ENCODE measurements at regions not wholly inside any gene's neighbourhood (a gene's known extent, or its start where the extent isn't known, plus 50 kb on each side); places are given as distances from the start of the nearest gene placed in this dataset.
"Not testable (repeated sequence)": the region's sequence is repeated elsewhere in the genome, so short reads cannot be mapped to it uniquely, and the experiment has no call there.

- DNase-seq: no peak
Observed at GRCh38 chr20:53681352-53682212, 87.9 kb upstream of the ZNF217 start.

DNA sequence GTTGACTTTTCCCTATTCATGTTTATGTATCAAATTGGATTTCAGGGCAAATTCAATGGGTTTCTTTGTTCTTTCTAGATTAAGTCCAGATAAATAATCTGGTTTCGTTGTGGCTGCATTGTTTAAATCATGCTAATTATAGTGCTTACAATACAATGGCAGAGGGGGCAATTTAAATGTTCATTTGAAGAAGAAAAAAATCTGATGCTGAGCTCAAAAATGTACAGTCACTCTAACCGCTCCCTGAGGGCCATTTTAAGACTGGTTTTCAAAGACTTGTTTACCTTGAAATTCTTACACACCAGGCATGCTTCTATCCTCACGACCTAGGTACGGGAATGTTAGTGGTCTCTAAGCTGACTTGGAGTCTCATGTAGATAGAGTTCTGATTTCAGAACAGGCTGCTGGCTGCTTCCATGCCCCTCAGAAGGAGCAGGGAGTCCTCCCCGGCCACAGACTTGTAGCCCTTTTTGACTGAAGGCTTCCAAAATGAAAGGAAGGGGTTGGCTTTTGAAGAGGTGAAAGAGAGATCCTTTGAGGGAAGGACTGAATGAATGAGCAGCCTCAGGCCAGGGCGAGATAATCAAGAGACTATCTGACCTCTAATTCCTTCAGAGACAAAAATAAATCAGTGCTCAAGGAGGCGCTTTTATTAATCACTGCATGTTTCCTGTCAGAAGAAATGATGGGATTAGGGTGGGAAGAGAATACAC, 86.1 kb upstream of the ZNF217 start:
- DNase-seq: no peak

DNA sequence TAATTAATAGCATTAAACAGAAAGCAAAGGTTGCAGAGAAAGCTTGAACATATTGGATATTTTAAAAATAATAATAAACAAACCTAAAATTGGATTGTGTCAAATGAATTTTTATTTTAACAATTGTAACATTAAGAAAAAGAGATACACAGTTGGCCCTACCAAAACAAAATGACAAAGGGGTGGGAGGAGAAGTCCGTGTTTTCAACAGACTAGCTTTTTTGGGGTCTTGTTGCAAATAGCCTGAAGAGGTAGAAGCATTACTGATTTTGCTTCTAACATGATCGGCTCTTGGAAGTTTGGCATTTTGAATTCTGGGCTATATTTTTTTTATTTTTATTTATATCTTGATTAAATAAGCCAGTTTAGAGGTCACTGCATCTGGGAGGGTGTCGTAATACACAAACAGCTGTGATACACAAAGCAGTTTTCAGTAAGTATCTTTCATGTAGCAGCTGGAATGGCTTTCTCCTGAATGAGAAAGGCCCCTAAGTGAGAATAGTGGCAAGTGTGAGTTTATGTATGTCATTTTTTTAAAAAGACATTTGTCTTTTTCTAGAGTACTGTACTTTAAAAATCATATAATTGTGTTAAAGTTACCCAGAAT, 85.5 kb upstream of the ZNF217 start:
- DNase-seq: no peak

- DNase-seq: no peak
Observed at GRCh38 chr20:53678315-53678989, 84.8 kb upstream of the ZNF217 start.

DNA sequence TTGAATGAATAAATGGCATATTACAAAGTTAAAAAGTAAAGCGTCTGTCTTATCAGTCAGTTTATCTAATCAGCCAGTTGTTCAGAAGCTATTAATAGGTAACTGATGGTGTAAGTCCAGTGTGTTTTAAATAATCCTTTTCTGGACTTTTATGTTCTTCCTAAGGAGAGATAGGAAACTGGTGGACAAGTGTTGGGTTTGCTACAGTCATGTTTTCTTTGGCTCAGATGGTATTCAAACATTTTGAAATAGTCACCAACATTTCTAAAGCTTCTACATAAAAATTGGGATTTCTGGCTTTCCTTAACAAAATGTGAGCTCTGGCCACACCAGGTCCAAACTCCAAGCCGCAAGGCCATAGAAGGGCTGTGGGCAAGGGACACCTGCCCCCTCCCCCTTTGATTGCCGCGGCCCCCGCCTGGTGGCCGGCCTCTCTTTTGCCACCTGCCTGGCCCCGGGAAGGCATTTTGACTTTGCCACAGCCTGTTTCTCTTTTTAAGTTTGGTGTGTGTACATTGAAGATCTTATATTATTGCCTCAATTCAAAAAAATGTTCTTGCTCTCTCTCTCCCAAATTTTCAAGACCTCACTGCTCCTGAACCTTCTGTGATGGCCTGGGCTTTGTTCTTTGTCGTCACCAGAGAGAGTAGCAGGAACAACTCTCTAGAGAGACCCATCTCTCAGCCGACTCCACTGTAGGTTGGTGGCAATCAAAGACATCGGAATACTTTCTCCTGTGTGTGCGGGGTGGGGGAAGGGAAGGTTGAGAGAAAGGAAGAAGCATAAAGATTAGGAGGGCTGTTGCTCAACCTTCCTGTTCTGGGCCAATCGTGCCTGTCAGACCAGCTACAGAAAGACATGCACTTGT, 84.0 kb upstream of the ZNF217 start:
- DNase-seq: no peak

DNA sequence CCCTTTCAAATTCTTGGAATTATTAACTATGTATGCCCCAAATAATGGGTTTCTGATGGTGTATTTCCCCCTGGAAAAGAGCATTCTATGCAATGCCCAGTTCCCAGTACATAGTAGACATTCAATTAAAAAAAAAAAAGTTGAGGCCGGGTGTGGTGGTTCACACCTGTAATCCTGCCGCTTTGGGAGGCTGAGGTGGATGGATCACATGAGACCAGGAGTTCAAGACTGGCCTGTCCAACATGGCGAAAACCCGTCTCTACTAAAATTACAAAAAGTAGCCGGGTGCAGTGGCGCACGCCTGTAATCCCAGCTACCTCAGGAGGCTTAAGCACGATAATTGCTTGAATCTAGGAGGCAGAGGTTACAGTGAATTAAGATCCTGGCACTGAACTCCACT, 83.3 kb upstream of the ZNF217 start:
- no peak for DNase-seq

DNA sequence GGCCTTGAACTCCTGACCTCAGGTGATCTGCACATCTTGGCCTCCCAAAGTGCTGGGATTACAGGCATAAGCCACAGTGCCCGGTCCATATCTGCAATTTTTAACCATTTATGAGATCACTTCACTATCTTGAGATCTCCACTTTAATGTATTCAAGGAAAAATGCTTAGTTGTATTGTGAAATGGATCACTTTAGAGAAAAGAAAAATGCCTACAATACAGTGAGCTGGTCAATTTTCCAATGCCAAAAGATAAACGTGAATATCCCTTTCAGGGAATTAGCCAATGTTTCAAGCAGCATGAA, 82.8 kb upstream of the ZNF217 start:
- no peak for DNase-seq

- no peak for DNase-seq
Observed at GRCh38 chr20:53672484-53673129, 79.0 kb upstream of the ZNF217 start.

DNA sequence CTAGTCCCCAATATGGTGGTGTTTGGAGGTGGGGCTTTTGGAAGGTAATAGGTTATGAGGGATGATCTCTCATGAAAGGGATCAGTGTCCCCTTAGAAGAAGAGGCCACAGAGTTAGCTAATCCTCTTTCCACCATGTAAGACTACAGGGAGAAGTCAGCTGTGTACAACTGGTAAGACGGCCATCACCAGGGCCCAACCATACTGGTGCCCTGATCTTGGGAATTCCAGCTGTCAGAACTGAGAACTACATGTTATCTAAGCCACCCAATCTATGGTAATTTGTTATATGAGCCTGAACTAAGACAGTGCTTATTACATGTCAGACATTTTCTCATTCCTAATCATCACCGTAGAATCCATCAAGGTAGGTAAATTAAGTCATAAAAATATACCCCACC, 77.7 kb upstream of the ZNF217 start:
- DNase-seq: no peak

DNA sequence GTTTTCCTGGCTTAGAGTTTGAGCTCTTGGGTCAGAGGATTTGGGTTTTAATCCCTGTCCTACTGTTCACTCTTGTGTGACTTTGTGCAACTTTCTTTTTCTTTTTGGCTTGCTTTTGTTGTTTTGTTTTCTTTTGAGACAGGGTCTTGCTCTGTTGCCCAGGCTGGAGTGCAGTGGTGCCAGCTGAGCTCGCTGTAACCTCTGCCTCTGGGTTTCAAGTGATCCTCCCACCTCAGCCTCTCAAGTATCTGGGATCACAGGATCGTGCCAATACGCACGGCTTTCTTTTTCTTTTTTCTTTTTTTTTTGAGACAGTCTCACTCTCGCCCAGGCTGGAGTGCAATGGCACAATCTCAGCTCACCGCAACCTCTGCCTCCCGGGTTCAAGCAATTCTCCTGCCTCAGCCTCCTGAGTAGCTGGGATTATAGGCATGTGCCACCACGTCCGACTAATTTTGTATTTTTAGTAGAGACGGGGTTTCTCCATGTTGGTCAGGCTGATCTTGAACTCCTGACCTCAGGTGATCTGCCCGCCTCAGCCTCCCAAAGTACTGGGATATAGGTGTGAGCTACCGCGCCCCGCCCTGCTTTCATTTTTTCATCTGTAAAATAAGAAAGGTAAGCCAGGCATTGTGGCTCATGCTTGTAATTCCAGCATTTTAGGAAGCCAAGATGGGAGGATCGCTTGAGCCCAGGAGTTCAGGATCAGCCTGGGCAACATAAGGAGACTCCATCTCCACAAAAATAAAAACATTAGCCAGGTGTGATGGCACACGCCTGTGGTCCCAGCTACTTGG, 76.1 kb upstream of the ZNF217 start:
- DNase-seq: not testable (repeated sequence)

DNA sequence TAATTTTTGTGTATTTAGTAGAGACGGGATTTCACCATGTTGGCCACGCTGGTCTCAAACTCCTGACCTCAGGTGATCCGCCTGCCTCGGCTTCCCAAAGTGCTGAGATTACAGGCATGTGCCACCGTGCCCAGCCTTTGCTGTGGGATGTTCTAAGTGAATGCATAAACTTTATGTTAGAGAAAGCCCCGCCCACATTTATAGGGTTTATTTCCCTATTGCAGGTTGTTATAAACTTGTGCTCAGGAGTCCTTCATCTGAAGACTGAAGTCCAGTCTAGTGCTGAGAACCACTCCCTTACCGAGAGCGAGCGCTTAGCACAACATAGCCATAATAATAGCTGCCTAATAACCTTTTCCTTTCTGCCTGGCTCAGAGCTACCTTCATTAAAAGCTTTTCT, 75.4 kb upstream of the ZNF217 start:
- no peak for DNase-seq

DNA sequence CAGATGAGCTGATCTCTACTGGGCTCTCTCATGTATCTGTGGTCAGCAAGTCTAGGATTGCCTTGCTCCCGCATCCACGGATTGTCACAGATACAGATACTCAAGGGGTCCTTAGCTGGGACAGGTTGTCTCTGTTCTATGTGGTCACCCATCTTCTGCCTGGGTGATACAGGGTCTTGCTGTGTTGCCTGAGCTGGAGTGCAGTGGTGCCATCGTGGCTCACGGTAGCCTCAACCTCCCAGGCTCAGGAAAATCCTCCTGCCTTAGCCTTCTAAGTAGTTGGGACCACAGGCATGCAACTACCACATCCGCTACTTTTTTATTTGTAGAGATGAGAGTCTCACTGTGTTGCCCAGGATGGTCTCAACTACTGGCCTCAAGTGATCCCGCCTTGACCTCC, 72.5 kb upstream of the ZNF217 start:
- DNase-seq: no peak

DNA sequence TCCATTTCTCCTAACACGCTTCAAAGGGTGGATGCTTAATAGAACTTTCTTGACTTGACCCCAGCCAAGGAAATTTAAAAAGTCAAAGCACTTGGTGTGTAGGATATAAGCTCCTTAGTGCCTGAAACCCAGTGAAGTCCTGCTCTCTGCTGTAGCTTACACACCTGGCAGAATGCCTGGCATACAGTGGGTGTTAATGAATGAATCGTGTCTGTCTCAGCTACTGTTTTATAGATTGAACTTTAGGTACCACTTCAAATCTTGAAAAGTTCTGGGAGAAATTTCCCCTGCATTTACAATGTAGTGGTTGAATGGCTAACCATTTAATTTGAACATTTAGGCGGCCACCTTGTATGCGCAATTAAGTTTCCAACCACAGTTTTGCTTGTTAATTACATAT, 70.5 kb upstream of the ZNF217 start:
- DNase-seq: no peak

GRCh38 chr20:53663521-53663920, 69.9 kb upstream of the ZNF217 start:
- not testable (repeated sequence) for DNase-seq

- no peak for DNase-seq
Observed at GRCh38 chr20:53662595-53662994, 69.0 kb upstream of the ZNF217 start.

GRCh38 chr20:53660947-53661381, 67.3 kb upstream of the ZNF217 start:
- no peak for DNase-seq

- DNase-seq: peak; percentile 10
Observed at GRCh38 chr20:53660078-53660909, 66.7 kb upstream of the ZNF217 start.

- no peak for DNase-seq
Observed at GRCh38 chr20:53658973-53659372, 65.3 kb upstream of the ZNF217 start.

DNA sequence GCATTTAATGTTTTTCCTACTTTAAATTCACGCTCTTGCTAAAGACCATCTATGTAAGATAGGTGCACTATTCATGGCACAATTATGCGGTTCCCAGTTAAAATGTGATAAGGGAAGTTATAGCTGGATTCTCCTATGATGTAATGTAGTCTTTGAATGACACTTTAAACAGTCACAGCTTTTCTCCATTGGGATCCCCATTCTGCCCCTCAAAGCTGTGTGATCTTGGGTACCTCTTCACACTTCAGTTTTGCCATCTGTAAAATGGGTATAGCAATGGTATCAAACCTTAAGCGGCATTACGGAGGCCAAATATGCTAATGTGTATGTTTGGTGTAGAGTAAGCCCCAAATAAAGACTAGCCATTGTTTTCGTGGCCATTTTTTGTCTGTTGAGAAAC, 64.7 kb upstream of the ZNF217 start:
- DNase-seq: no peak

DNA sequence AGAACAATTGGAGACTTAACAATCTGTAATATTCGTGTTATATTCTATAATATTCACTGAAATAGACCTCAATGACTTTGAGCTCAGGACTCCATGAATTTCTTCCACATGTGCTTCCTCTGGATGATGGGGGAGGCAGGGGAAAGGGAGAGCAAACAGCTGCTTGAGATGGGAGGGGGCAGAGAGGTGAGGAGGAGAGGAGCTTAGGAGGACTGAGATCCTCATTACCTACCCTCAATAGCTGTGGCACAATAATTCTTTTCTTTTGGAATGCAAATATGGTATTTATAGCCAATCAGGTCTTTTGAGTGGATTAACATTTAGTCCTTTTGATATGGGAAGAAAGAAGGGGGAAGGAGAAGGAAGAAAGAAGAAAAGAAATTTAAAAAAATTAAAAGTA, 64.1 kb upstream of the ZNF217 start:
- no peak for DNase-seq
